Breast epithelium (tissue), 4 donors: ENCODE measurements at regions not wholly inside any gene's neighbourhood (a gene's known extent, or its start where the extent isn't known, plus 50 kb on each side); places are given as distances from the start of the nearest gene placed in this dataset.

Source experiments
- DNase-seq, 2 donors: peaks; one replicate each; pipeline ENCODE4 v3.0.0-alpha.2; 2019; ENCODE audit warnings: low spot score in 2 of 2
- H3K27ac ChIP-seq, 2 donors: fragments of 200-600 bp; sonication (generic) in 1 of 2; one replicate each; pipeline ENCODE4 v1.5.1; 2016 to 2019; ENCODE audit warnings: mild to moderate bottlenecking in 1 of 2
- H3K27me3 ChIP-seq, 2 donors: fragments of 200-600 bp; sonication (generic) in 1 of 2; one replicate each; pipeline versions ENCODE4 v1.5.1 to v1.6.0; 2017 to 2019; ENCODE audit warnings: control low read depth in 1 of 2, mild to moderate bottlenecking in 1 of 2
- H3K36me3 ChIP-seq: fragments of 200-600 bp; one replicate; pipeline ENCODE4 v1.5.1; 2019
- H3K4me1 ChIP-seq, 2 donors: fragments of 200-600 bp; sonication (generic); one replicate each; pipeline ENCODE4 v1.5.1; 2016 to 2019; ENCODE audit warnings: control low read depth in 1 of 2
- H3K4me3 ChIP-seq, 3 donors: fragments of 200-600 bp; sonication (generic); 1 replicate in 2 of 3; 2 replicates in 1 of 3; pipeline ENCODE4 v1.5.1; 2016 to 2019; ENCODE audit warnings: mild to moderate bottlenecking in 3 of 3, moderate library complexity in 2 of 3
- H3K9me3 ChIP-seq, 2 donors: fragments of 200-600 bp; sonication (generic) in 1 of 2; one replicate each; pipeline ENCODE4 v1.5.1; 2016 to 2019; ENCODE audit warnings: control low read depth in 1 of 2
- POLR2A ChIP-seq: fragments of 450-650 bp; IDR thresholded peaks from one replicate; pipeline ENCODE4 v1.6.1; 2016; ENCODE audit warnings: antibody characterized with exemption, mild to moderate bottlenecking, moderate library complexity
- POLR2AphosphoS5 ChIP-seq, 3 donors: sonication (generic); formaldehyde crosslinking; IDR thresholded peaks; one replicate each; pipeline ENCODE4 v1.6.1; 2017; ENCODE audit warnings: antibody characterized with exemption in 3 of 3
- intact Hi-C: fragments of 100-400 bp; cut with DNase I; formaldehyde crosslinking; loops from one replicate; pipeline ENCODE4 v1.15.1; 2023; ENCODE audit warnings: low total_unique reads
- TF ChIP-seq, protein P1 (sequence below), 3 donors: fragments of 450-650 bp; IDR thresholded peaks; one replicate each; pipeline ENCODE4 v1.5.1; 2016 to 2017; ENCODE audit warnings: antibody characterized with exemption in 3 of 3, mild to moderate bottlenecking in 3 of 3, moderate library complexity in 3 of 3

- Histone ChIP-seq H3K4me3 (no peak overlapping the region), H3K4me1 (no peaks in the 10 kb centered on the region), H3K27me3 (peaks cover 0 to 26% of the 10 kb centered on the region in 2 donors), H3K9me3 (no peaks in the 10 kb centered on the region), H3K27ac (no peak overlapping the region), H3K36me3 (no peaks in the 10 kb centered on the region)
- intact Hi-C loops = no loop called here
- TF ChIP-seq, protein P1, sequence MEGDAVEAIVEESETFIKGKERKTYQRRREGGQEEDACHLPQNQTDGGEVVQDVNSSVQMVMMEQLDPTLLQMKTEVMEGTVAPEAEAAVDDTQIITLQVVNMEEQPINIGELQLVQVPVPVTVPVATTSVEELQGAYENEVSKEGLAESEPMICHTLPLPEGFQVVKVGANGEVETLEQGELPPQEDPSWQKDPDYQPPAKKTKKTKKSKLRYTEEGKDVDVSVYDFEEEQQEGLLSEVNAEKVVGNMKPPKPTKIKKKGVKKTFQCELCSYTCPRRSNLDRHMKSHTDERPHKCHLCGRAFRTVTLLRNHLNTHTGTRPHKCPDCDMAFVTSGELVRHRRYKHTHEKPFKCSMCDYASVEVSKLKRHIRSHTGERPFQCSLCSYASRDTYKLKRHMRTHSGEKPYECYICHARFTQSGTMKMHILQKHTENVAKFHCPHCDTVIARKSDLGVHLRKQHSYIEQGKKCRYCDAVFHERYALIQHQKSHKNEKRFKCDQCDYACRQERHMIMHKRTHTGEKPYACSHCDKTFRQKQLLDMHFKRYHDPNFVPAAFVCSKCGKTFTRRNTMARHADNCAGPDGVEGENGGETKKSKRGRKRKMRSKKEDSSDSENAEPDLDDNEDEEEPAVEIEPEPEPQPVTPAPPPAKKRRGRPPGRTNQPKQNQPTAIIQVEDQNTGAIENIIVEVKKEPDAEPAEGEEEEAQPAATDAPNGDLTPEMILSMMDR (IDR thresholded peaks at IDR 0.05) = no peak
- TF ChIP-seq POLR2A = no peak
- no peak for DNase-seq
These were observed 96.6 kb upstream of the NXT1 start for GRCh38 chr20:23254034-23254433.

DNA sequence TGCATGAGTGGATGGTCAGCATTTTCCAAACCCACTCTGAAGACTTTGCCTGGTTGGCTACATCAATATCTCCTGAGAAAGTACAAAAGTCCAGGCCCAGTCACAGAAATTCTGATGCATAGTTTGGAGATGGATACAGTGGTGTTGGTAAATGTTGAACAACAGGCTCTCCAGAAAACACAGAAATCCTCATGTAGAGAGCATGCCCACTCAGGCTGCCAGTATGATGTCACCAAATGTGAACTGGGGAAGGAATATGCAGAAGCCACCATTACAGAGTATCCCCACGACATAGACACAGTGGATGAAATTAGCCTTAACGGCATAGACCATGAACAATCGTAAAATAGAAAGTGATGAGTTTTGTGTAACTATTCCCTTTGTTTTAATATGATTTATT lies 97.1 kb upstream of the NXT1 start:
- no peak for TF ChIP-seq POLR2AphosphoS5 (IDR thresholded peaks at IDR 0.05)
- TF ChIP-seq, protein P1 (IDR thresholded peaks at IDR 0.05) = no peak
- TF ChIP-seq POLR2A = no peak
- Histone ChIP-seq H3K4me3 (no peak overlapping the region), H3K27ac (no peak overlapping the region), H3K27me3 (peaks cover 0 to 26% of the 10 kb centered on the region in 2 donors), H3K36me3 (no peaks in the 10 kb centered on the region), H3K4me1 (no peaks in the 10 kb centered on the region), H3K9me3 (no peaks in the 10 kb centered on the region)
- DNase-seq = no peak
- intact Hi-C loops = no loop called here

DNA sequence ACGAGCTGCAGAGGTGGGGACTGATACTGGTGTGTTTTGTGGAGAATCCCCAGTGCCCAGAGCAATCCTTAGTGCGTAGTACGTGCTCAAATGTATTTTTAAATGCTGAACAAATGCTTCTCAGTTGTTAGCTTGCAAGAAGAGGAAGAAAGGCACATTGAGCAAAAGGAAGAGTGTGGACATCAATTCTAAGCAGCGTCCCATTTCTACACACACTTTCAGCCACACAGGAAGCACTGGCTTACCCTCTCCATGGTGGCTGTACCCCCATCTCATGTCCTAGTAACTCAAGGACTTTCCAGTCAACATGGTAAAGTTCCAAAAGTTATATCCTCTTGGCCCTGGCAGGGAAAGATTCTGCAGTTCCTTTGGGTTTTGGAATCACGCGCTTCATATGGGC lies 98.8 kb upstream of the NXT1 start:
- intact Hi-C loops = no loop called here
- Histone ChIP-seq H3K9me3 (no peaks in the 10 kb centered on the region), H3K4me3 (no peak overlapping the region), H3K27me3 (peaks cover 0 to 26% of the 10 kb centered on the region in 2 donors), H3K27ac (no peak overlapping the region), H3K4me1 (no peaks in the 10 kb centered on the region), H3K36me3 (no peaks in the 10 kb centered on the region)
- no peak for TF ChIP-seq POLR2AphosphoS5 (IDR thresholded peaks at IDR 0.05)
- TF ChIP-seq POLR2A = no peak
- TF ChIP-seq, protein P1 (IDR thresholded peaks at IDR 0.05) = no peak
- DNase-seq = no peak

DNA sequence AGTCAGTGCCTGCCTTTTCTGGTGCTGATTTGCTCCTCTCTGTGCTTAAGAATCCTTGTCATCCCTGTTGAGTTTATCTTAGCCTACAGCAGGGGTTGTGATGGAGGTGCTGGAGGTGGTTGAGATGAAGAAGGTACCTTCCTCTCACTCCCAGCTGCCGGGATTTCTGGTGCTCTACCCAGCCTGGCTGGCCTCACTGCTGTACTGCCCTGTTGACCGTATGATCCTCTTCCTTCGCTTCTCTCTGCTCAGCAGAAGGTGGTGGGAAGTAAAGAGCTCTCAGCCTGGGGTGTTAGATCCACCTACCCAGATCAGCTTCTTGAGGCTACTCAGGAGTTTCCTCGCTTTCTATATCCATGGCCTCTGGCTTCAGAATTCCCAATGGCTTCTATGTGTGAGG lies 101.0 kb upstream of the NXT1 start:
- Histone ChIP-seq H3K27ac (no peak overlapping the region), H3K27me3 (peaks cover 0 to 12% of the 10 kb centered on the region in 2 donors), H3K36me3 (no peaks in the 10 kb centered on the region), H3K9me3 (no peaks in the 10 kb centered on the region), H3K4me1 (no peaks in the 10 kb centered on the region), H3K4me3 (no peak overlapping the region)
- intact Hi-C loops = no loop called here
- no peak for TF ChIP-seq POLR2A
- TF ChIP-seq, protein P1 (IDR thresholded peaks at IDR 0.05) = no peak
- no peak for TF ChIP-seq POLR2AphosphoS5 (IDR thresholded peaks at IDR 0.05)
- no peak for DNase-seq

- Histone ChIP-seq H3K9me3 (no peaks in the 10 kb centered on the region), H3K4me1 (no peaks in the 10 kb centered on the region), H3K36me3 (no peaks in the 10 kb centered on the region), H3K27ac (no peak overlapping the region), H3K27me3 (peaks cover 0 to 9% of the 10 kb centered on the region in 2 donors), H3K4me3 (no peak overlapping the region)
- DNase-seq = no peak
- TF ChIP-seq POLR2A (no peak), POLR2AphosphoS5 (IDR thresholded peaks at IDR 0.05) (no peak)
- TF ChIP-seq, protein P1 (IDR thresholded peaks at IDR 0.05) = no peak
- intact Hi-C loops = no loop called here
These were observed 102.1 kb upstream of the NXT1 start for GRCh38 chr20:23248461-23248882.
